ENCODE measurements at regions not wholly inside any gene's neighbourhood (a gene's known extent, or its start where the extent isn't known, plus 50 kb on each side); places are given as distances from the start of the nearest gene placed in this dataset.

DNA sequence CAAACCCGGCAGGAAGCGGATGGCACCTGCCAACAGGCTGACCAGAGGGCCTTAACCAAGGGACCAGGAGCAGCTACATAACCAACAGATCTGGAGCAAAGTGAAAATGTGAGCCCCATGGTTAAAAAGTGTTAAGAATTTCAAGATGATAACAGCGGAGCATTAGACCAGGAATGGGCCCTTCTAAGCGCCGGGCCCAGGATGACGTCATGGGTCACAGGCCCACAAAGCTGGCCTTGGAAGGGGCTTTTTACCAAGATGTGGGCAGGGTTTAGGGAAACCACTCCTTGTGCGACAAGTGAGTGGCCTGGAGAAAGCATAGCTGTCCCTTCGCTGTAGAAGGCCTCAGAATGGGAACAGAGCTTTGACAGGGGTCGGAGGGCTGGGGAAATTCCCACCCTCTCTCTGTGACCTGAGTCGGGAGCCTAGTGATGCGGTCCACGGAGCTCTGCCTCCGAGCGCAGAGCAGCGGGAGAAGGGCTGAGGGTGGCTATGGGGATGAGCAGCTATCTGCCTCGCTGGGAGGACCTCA is 84.4 kb upstream of the RPL38 start:
- TF ChIP-seq, protein P1, sequence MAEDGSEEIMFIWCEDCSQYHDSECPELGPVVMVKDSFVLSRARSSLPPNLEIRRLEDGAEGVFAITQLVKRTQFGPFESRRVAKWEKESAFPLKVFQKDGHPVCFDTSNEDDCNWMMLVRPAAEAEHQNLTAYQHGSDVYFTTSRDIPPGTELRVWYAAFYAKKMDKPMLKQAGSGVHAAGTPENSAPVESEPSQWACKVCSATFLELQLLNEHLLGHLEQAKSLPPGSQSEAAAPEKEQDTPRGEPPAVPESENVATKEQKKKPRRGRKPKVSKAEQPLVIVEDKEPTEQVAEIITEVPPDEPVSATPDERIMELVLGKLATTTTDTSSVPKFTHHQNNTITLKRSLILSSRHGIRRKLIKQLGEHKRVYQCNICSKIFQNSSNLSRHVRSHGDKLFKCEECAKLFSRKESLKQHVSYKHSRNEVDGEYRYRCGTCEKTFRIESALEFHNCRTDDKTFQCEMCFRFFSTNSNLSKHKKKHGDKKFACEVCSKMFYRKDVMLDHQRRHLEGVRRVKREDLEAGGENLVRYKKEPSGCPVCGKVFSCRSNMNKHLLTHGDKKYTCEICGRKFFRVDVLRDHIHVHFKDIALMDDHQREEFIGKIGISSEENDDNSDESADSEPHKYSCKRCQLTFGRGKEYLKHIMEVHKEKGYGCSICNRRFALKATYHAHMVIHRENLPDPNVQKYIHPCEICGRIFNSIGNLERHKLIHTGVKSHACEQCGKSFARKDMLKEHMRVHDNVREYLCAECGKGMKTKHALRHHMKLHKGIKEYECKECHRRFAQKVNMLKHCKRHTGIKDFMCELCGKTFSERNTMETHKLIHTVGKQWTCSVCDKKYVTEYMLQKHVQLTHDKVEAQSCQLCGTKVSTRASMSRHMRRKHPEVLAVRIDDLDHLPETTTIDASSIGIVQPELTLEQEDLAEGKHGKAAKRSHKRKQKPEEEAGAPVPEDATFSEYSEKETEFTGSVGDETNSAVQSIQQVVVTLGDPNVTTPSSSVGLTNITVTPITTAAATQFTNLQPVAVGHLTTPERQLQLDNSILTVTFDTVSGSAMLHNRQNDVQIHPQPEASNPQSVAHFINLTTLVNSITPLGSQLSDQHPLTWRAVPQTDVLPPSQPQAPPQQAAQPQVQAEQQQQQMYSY (CRISPR knock-in tag; IDR thresholded peaks at IDR 0.05): no peak
- TF ChIP-seq CTCF (IDR thresholded peaks at IDR 0.05) (no peak), SP1 (CRISPR knock-in tag; conservative IDR thresholded peaks at IDR 0.05) (no peak), JUN (CRISPR knock-in tag; IDR thresholded peaks at IDR 0.05) (no peak), ZNF317 (CRISPR knock-in tag; IDR thresholded peaks at IDR 0.05; ENCODE audit: borderline replicate concordance, low read depth) (no peak), CREB1 (CRISPR knock-in tag; IDR thresholded peaks at IDR 0.05) (no peak), RELA (CRISPR knock-in tag; IDR thresholded peaks at IDR 0.05; ENCODE audit: borderline replicate concordance) (no peak), ATF1 (CRISPR knock-in tag; IDR thresholded peaks at IDR 0.05) (no peak), NFE2L1 (CRISPR knock-in tag; IDR thresholded peaks at IDR 0.05) (no peak)
- TF ChIP-seq, protein P2, sequence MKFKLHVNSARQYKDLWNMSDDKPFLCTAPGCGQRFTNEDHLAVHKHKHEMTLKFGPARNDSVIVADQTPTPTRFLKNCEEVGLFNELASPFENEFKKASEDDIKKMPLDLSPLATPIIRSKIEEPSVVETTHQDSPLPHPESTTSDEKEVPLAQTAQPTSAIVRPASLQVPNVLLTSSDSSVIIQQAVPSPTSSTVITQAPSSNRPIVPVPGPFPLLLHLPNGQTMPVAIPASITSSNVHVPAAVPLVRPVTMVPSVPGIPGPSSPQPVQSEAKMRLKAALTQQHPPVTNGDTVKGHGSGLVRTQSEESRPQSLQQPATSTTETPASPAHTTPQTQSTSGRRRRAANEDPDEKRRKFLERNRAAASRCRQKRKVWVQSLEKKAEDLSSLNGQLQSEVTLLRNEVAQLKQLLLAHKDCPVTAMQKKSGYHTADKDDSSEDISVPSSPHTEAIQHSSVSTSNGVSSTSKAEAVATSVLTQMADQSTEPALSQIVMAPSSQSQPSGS (CRISPR knock-in tag; IDR thresholded peaks at IDR 0.05; ENCODE audit: borderline replicate concordance, low read depth): no peak
- TF ChIP-seq, protein P3, sequence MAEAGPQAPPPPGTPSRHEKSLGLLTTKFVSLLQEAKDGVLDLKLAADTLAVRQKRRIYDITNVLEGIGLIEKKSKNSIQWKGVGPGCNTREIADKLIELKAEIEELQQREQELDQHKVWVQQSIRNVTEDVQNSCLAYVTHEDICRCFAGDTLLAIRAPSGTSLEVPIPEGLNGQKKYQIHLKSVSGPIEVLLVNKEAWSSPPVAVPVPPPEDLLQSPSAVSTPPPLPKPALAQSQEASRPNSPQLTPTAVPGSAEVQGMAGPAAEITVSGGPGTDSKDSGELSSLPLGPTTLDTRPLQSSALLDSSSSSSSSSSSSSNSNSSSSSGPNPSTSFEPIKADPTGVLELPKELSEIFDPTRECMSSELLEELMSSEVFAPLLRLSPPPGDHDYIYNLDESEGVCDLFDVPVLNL (CRISPR knock-in tag; IDR thresholded peaks at IDR 0.05; ENCODE audit: borderline replicate concordance, low read depth): no peak
